HL-60 (cell line): ENCODE measurements at regions not wholly inside any gene's neighbourhood (a gene's known extent, or its start where the extent isn't known, plus 50 kb on each side); places are given as distances from the start of the nearest gene placed in this dataset.
A peak's percentile ranks its signal among the peaks of the same experiment; 100 is the strongest.

Source experiments
- DNase-seq, 2 experiments: peaks; one replicate each; pipeline ENCODE4 v3.0.0-alpha.2; 2010 to 2020; ENCODE audit warnings: low read depth in 1 of 2, low spot score in 1 of 2
- H3K27ac ChIP-seq: fragments of 250-450 bp; sonication (Bioruptor Pico); replicated peaks from 2 replicates; pipeline ENCODE4 v1.5.1; 2020; ENCODE audit warnings: mild to moderate bottlenecking, moderate library complexity
- H3K27me3 ChIP-seq: fragments of 250-450 bp; sonication (Bioruptor Pico); 2 replicates; pipeline ENCODE4 v1.5.1; 2021; ENCODE audit warnings: mild to moderate bottlenecking, moderate library complexity; ENCODE audit not compliant: insufficient read depth, poor library complexity, severe bottlenecking
- H3K4me3 ChIP-seq: replicated peaks from 2 replicates; pipeline ENCODE4 v1.5.1; 2011; ENCODE audit warnings: mild to moderate bottlenecking, control low read depth, low read length; ENCODE audit not compliant: insufficient read depth
- GABPA ChIP-seq: IDR thresholded peaks from 2 replicates; pipeline ENCODE4 v1.6.1; 2012; ENCODE audit warnings: low read depth
- POLR2AphosphoS5 ChIP-seq: IDR thresholded peaks from 2 replicates; pipeline ENCODE4 v1.6.1; 2012; ENCODE audit warnings: low read depth
- SPI1 ChIP-seq: IDR thresholded peaks from 2 replicates; pipeline ENCODE4 v1.6.1; 2012; ENCODE audit warnings: low read depth, mild to moderate bottlenecking, borderline replicate concordance
- TF ChIP-seq, protein P1 (sequence below): IDR thresholded peaks from 2 replicates; pipeline ENCODE4 v1.6.1; 2012; ENCODE audit warnings: low read depth; ENCODE audit not compliant: insufficient replicate concordance
- TF ChIP-seq, protein P2 (sequence below): IDR thresholded peaks from one replicate; pipeline ENCODE4 v1.5.1; 2011; ENCODE audit warnings: low read length, control low read depth, inconsistent platforms; ENCODE audit not compliant: insufficient read depth

DNA sequence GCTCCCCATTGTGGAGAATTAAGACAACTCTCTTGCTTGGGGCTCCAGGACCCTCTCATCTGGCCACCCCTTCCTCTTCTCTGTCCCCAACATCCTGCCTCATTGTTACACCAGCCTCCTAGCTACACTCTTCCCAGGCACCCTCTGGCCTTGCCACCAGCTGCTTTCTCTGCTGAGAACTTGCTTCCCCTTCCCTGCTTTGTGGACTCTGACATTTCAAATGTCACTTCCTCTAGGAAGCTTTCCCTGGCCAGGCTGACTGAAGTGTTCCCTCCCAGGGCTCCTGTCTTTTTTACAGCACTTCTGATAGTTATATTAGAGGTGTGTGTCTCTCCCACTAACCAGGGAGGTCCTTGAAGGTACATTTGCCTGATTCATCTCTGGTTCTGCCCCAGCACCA lies 194.0 kb upstream of the KLF4 start:
- peak overlapping the region; percentile 42 for H3K27ac ChIP-seq
- peak; percentile 60 to 68 for DNase-seq
- H3K4me3 ChIP-seq: no peak overlapping the region
- peak; percentile 22; the same call in 1 of the 2 replicates for TF ChIP-seq POLR2AphosphoS5
- TF ChIP-seq, protein P1, sequence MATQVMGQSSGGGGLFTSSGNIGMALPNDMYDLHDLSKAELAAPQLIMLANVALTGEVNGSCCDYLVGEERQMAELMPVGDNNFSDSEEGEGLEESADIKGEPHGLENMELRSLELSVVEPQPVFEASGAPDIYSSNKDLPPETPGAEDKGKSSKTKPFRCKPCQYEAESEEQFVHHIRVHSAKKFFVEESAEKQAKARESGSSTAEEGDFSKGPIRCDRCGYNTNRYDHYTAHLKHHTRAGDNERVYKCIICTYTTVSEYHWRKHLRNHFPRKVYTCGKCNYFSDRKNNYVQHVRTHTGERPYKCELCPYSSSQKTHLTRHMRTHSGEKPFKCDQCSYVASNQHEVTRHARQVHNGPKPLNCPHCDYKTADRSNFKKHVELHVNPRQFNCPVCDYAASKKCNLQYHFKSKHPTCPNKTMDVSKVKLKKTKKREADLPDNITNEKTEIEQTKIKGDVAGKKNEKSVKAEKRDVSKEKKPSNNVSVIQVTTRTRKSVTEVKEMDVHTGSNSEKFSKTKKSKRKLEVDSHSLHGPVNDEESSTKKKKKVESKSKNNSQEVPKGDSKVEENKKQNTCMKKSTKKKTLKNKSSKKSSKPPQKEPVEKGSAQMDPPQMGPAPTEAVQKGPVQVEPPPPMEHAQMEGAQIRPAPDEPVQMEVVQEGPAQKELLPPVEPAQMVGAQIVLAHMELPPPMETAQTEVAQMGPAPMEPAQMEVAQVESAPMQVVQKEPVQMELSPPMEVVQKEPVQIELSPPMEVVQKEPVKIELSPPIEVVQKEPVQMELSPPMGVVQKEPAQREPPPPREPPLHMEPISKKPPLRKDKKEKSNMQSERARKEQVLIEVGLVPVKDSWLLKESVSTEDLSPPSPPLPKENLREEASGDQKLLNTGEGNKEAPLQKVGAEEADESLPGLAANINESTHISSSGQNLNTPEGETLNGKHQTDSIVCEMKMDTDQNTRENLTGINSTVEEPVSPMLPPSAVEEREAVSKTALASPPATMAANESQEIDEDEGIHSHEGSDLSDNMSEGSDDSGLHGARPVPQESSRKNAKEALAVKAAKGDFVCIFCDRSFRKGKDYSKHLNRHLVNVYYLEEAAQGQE: no peak
- TF ChIP-seq, protein P2, sequence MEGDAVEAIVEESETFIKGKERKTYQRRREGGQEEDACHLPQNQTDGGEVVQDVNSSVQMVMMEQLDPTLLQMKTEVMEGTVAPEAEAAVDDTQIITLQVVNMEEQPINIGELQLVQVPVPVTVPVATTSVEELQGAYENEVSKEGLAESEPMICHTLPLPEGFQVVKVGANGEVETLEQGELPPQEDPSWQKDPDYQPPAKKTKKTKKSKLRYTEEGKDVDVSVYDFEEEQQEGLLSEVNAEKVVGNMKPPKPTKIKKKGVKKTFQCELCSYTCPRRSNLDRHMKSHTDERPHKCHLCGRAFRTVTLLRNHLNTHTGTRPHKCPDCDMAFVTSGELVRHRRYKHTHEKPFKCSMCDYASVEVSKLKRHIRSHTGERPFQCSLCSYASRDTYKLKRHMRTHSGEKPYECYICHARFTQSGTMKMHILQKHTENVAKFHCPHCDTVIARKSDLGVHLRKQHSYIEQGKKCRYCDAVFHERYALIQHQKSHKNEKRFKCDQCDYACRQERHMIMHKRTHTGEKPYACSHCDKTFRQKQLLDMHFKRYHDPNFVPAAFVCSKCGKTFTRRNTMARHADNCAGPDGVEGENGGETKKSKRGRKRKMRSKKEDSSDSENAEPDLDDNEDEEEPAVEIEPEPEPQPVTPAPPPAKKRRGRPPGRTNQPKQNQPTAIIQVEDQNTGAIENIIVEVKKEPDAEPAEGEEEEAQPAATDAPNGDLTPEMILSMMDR: no peak
- peak; percentile 77 for TF ChIP-seq SPI1
- no peaks in the 10 kb centered on the region for H3K27me3 ChIP-seq

DNA sequence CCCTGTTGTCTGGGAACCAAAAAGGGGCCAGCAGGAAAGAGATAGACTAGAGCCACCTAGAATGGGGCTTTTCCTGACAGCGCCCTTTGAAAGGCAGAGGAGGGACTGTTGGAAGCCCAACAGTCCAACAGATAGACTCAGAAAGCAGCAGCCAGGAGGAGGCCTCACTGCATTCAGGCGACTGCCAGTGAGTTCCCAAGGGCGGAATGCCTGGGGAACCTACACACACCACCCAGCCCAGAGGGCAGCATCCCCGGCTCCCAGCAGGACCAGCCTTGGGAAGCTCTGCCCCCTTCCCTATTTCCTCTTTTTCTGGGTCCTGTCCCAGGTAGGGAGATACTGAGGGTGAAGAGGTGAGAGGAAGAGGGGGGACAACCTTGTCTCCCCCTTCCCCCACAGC lies 192.4 kb upstream of the KLF4 start:
- H3K4me3 ChIP-seq: no peak overlapping the region
- H3K27me3 ChIP-seq: no peaks in the 10 kb centered on the region

DNA sequence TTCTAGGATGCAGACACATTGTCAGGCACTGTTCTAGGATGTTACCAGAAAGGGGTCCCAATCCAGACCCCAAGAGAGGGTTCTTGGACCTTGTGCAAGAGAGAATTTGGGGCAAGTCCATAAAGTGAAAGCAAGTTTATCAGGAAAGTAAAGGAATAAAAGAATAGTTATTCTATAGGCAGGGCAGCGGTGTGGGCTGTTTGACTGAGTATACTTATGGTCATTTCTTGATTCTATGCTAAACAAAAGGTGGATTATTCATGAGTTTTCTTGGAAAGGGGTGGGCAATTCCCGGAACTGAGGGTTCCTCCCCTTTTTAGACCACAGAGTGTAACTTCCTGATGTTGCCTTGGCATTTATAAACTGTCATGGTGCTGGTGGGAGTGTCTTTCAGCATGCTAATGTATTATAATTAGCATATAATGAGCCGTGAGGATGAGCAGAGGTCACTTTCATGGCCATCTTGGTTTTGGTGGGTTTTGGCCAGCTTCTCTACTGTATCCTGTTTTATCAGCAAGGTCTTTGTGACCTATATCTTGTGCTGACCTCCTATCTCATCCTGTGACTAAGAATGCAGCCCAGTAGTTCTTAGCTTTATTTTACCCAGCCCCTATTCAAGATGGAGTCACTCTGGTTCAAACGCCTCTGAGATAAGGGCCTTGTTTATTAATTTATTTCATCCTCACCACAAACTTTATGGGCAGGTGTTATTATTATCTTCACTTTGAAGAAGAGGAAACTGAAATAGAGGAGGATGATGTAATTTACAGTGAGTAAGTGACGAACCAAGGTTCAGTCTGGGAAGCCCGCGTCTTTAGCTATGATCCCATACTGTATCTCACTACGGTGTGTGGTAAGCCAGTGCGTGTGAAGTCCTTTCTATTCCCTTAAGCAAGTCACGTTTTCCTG lies 186.0 kb upstream of the KLF4 start:
- peak overlapping the region; percentile 57 for H3K27ac ChIP-seq
- TF ChIP-seq SPI1: no peak
- no peak for TF ChIP-seq GABPA
- TF ChIP-seq, protein P1: no peak
- TF ChIP-seq, protein P2: no peak
- TF ChIP-seq POLR2AphosphoS5: no peak
- no peaks in the 10 kb centered on the region for H3K27me3 ChIP-seq
- peak; percentile 47 to 89 for DNase-seq
- no peak overlapping the region for H3K4me3 ChIP-seq

More for the DNA sequence above, 192.4 kb upstream of the KLF4 start:
- TF ChIP-seq GABPA: no peak
- TF ChIP-seq, protein P1: no peak
- TF ChIP-seq POLR2AphosphoS5: no peak
- TF ChIP-seq SPI1: no peak
- TF ChIP-seq, protein P2: no peak
- no peak overlapping the region for H3K27ac ChIP-seq
- no peak for DNase-seq
